ENCODE measurements at regions not wholly inside any gene's neighbourhood (a gene's known extent, or its start where the extent isn't known, plus 50 kb on each side); places are given as distances from the start of the nearest gene placed in this dataset.

DNA sequence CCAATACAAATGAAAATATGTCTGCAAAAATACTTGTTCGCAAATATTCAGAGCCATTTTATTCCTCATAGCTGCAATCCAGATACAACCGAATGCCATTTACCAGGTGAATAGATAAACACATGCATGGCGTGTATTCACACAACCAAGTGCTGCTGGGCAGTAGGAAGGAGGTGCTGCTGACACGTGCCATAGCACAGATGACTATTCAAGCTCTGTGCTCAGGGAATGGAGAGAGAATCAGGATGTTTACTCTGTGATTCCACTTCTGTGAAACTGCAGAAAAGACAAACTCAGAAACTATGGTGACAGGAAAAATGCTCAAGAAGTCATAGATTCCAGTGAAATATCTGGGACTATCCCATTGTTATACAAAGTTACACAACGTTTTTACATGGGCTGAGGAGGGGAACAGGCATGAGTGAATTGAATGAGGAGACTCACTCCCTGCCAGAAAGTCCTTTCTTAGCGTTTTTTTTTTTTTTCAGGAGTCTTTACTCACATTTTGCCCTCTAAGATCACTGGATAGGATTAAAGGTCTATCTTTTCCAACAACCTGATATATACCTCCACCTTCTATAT is 152.9 kb upstream of the NDN start:
- in situ Hi-C loops (cut with HindIII; ENCODE audit: low sequenced_read_pairs) = no loop called here
- DNase-seq (ENCODE audit: low read depth, low spot score) = no peak
- H3K4me3 ChIP-seq (ENCODE audit: low read depth, low read length) = no peak overlapping the region
- TF ChIP-seq, protein P1, sequence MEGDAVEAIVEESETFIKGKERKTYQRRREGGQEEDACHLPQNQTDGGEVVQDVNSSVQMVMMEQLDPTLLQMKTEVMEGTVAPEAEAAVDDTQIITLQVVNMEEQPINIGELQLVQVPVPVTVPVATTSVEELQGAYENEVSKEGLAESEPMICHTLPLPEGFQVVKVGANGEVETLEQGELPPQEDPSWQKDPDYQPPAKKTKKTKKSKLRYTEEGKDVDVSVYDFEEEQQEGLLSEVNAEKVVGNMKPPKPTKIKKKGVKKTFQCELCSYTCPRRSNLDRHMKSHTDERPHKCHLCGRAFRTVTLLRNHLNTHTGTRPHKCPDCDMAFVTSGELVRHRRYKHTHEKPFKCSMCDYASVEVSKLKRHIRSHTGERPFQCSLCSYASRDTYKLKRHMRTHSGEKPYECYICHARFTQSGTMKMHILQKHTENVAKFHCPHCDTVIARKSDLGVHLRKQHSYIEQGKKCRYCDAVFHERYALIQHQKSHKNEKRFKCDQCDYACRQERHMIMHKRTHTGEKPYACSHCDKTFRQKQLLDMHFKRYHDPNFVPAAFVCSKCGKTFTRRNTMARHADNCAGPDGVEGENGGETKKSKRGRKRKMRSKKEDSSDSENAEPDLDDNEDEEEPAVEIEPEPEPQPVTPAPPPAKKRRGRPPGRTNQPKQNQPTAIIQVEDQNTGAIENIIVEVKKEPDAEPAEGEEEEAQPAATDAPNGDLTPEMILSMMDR (IDR thresholded peaks at IDR 0.05; ENCODE audit: low read depth, low read length) = no peak

DNA sequence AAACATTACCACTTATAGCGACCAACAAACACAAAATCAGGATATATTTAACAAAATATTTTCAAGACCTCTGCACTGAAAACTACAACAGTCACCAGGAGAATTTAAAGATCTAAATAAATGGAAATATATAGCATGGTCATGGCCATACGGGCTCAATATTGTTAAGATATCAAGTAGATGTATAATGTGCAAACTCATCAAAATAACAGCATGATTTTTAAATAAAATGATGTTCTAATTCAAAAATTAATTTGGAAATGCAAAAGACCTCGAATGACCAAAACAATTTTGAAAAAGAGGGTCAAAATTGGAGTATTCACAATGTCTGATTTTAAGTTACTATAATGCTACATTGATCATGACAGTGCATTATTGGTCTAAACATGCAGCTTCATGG is 159.1 kb upstream of the NDN start:
- DNase-seq (ENCODE audit: low read depth, low spot score) = no peak
- TF ChIP-seq, protein P1 (IDR thresholded peaks at IDR 0.05; ENCODE audit: low read depth, low read length) = no peak
- no peak overlapping the region for H3K4me3 ChIP-seq (ENCODE audit: low read depth, low read length)
- in situ Hi-C loops (cut with HindIII; ENCODE audit: low sequenced_read_pairs) = no loop called here

DNA sequence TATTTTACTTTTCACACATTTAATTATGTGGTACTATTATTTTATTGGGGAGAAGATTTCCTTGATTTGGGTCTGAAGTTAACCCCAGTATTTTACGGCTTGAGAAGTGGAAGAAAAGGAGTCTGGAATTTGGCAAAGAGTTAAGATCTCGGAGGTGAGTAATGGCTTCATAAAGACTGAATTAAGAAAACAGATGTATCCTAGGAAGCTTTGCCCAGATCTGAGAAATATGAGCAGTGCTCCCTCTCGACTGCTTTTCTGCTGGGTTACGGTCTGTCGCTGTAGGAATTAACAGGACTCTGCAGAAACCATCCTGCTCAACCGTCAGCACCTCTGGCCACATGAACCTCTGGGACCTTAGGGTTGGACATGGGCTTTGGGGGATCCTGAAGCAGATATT is 163.6 kb upstream of the NDN start:
- H3K4me3 ChIP-seq (ENCODE audit: low read depth, low read length) = no peak overlapping the region
- DNase-seq (ENCODE audit: low read depth, low spot score) = no peak
- TF ChIP-seq, protein P1 (IDR thresholded peaks at IDR 0.05; ENCODE audit: low read depth, low read length) = no peak
- in situ Hi-C loops (cut with HindIII; ENCODE audit: low sequenced_read_pairs) = no loop called here

DNA sequence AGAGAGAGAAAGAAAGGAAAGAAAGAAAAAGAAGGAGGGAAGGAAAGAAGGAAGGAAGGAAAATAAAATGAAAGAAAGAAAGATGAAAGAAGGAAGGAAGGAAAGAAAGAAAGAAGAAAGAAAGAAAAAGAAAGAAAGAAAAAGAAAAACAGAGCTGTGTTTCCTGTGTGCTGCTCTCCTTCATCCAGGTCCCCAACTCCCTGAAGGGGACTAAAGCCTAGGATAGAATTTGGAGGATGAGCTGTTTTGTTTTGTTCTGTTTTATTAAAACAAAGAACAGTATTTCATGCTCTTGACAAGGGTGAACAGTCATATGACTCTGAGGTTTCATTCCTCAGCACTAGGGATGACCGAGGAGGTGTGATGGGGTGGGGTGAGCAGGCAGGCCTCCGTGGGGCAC is 164.8 kb upstream of the NDN start:
- TF ChIP-seq, protein P1 (IDR thresholded peaks at IDR 0.05; ENCODE audit: low read depth, low read length) = no peak
- DNase-seq (ENCODE audit: low read depth, low spot score) = no peak
- in situ Hi-C loops (cut with HindIII; ENCODE audit: low sequenced_read_pairs) = no loop called here
- H3K4me3 ChIP-seq (ENCODE audit: low read depth, low read length) = no peak overlapping the region

DNA sequence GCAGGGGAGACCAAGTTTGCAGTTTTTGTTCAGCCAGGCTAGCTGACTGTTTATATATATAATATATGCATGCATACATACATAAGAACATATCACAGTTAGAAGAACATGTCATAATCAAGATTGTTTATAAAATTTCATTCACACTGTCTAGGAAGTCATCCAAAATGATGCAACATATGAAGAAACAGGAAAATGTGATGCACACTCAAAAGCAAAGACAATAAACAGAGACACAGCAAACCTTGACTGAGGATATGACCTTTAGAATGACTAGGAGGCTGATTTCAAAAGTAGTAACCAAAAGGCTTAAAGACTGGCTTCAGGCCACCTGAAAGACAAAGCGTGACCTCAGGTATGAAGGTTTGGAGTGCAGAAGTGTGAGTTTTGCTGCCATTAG is 166.2 kb upstream of the NDN start:
- TF ChIP-seq, protein P1 (IDR thresholded peaks at IDR 0.05; ENCODE audit: low read depth, low read length) = no peak
- no peak overlapping the region for H3K4me3 ChIP-seq (ENCODE audit: low read depth, low read length)

DNA sequence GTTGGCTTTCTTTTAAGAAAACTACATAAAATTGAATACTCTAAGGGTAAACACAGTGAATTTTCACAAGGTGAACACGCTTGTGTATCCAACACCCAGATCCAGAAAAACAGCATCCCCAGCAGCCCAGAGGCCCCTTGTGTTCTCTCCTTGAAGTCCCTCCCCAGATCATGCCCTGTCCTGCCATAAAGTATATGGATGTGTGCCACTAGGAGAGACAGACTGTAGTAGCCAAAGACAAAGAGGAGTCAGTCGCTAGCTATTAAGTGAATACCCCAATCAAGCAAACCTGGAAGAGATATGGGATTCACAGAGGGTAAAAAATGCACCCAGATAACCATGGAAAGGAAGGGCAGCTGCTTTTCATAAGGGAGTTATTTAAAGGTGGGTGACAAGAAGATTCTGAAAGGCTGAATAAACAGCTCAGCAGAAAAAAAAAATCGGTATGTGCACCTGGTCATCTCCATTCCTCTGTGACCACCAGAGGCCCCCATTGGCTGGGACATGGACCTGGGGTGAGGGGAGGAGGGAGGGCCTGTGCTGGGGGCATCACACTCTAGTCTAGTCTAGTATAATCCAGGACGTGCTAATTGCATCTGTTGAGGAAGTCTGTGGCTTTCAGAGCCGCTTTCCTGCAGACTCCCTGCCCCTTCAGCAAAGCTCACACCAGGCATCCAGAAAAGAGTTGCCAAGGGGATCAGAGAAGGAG is 167.3 kb upstream of the NDN start:
- in situ Hi-C loops (cut with HindIII; ENCODE audit: low sequenced_read_pairs) = no loop called here
- TF ChIP-seq, protein P1 (IDR thresholded peaks at IDR 0.05; ENCODE audit: low read depth, low read length) = no peak
- no peak for DNase-seq (ENCODE audit: low read depth, low spot score)
- no peak overlapping the region for H3K4me3 ChIP-seq (ENCODE audit: low read depth, low read length)

More for the DNA sequence above, 166.2 kb upstream of the NDN start:
- in situ Hi-C loops (cut with HindIII; ENCODE audit: low sequenced_read_pairs) = no loop called here
- DNase-seq (ENCODE audit: low read depth, low spot score) = no peak
